HEK293 (cell line): ENCODE measurements at regions not wholly inside any gene's neighbourhood (a gene's known extent, or its start where the extent isn't known, plus 50 kb on each side); places are given as distances from the start of the nearest gene placed in this dataset.
"Not testable (repeated sequence)": the region's sequence is repeated elsewhere in the genome, so short reads cannot be mapped to it uniquely, and the experiment has no call there.

Experiments used
- KLF10 ChIP-seq: fragments of 450-650 bp; IDR thresholded peaks from 2 replicates; pipeline ENCODE4 v1.5.1; 2018; ENCODE audit warnings: missing biosample characterization, mild to moderate bottlenecking, missing genetic modification characterization
- SALL2 ChIP-seq: fragments of 450-650 bp; formaldehyde crosslinking; IDR thresholded peaks from 2 replicates; pipeline ENCODE4 v1.5.0; 2017; ENCODE audit warnings: missing biosample characterization, mild to moderate bottlenecking, missing genetic modification characterization, borderline replicate concordance
- TCF7L2 ChIP-seq: IDR thresholded peaks from 2 replicates; pipeline ENCODE4 v1.6.1; 2011; ENCODE audit warnings: low read depth, mild to moderate bottlenecking, inconsistent platforms, low read length, moderate library complexity, borderline replicate concordance
- ZFP41 ChIP-seq: fragments of 450-650 bp; formaldehyde crosslinking; IDR thresholded peaks from 2 replicates; pipeline ENCODE4 v1.5.1; 2016; ENCODE audit warnings: missing biosample characterization, missing genetic modification characterization, borderline replicate concordance
- ZNF24 ChIP-seq: fragments of 450-650 bp; formaldehyde crosslinking; IDR thresholded peaks from 2 replicates; pipeline ENCODE4 v1.5.1; 2016; ENCODE audit warnings: missing biosample characterization, missing genetic modification characterization
- ZNF26 ChIP-seq: fragments of 450-650 bp; formaldehyde crosslinking; IDR thresholded peaks from 2 replicates; pipeline ENCODE4 v1.5.1; 2016; ENCODE audit warnings: missing biosample characterization, missing genetic modification characterization
- ZNF311 ChIP-seq: fragments of 450-650 bp; formaldehyde crosslinking; IDR thresholded peaks from 2 replicates; pipeline ENCODE4 v1.5.1; 2017; ENCODE audit warnings: missing biosample characterization, missing genetic modification characterization, borderline replicate concordance
- ZNF423 ChIP-seq: fragments of 450-650 bp; formaldehyde crosslinking; IDR thresholded peaks from 2 replicates; pipeline ENCODE4 v1.5.1; 2016; ENCODE audit warnings: missing biosample characterization, missing genetic modification characterization
- ZNF600 ChIP-seq: fragments of 450-650 bp; formaldehyde crosslinking; IDR thresholded peaks from 2 replicates; pipeline ENCODE4 v1.5.1; 2016; ENCODE audit warnings: missing biosample characterization, missing genetic modification characterization
- ZXDB ChIP-seq: fragments of 450-650 bp; formaldehyde crosslinking; IDR thresholded peaks from 2 replicates; pipeline ENCODE4 v1.5.1; 2016; ENCODE audit warnings: missing biosample characterization, missing genetic modification characterization
- TF ChIP-seq, protein P1 (sequence below): fragments of 450-650 bp; formaldehyde crosslinking; IDR thresholded peaks from 2 replicates; pipeline ENCODE4 v1.5.1; 2016; ENCODE audit warnings: missing biosample characterization, missing genetic modification characterization

DNA sequence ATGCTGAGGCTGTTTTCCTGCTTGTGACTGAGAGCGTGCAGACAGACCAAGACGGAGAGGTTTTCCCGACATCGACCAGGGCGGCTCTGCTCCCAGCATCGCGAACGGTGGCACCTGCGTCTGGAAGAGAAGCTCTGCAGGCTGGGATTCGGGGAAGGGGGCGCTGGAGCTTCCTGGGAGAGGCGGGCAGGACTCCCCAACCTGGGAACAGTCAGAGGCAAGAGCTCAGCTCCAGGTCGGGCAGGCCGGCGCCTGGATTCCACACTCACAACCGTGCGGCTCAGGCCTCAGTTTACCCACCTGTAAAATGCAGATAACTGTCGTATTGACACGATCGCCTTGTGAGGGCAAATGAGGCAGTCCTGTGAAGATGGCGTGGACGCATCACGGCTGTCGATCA lies 332.6 kb downstream of the ADGRD1 start:
- TF ChIP-seq ZNF423; ZNF24 (tag by site-specific recombination); KLF10 (tag by site-specific recombination); ZNF26 (tag by site-specific recombination); ZXDB (tag by site-specific recombination); ZNF311; ZNF600 (tag by site-specific recombination); SALL2; ZFP41; TCF7L2: not testable (repeated sequence)
- TF ChIP-seq, protein P1, sequence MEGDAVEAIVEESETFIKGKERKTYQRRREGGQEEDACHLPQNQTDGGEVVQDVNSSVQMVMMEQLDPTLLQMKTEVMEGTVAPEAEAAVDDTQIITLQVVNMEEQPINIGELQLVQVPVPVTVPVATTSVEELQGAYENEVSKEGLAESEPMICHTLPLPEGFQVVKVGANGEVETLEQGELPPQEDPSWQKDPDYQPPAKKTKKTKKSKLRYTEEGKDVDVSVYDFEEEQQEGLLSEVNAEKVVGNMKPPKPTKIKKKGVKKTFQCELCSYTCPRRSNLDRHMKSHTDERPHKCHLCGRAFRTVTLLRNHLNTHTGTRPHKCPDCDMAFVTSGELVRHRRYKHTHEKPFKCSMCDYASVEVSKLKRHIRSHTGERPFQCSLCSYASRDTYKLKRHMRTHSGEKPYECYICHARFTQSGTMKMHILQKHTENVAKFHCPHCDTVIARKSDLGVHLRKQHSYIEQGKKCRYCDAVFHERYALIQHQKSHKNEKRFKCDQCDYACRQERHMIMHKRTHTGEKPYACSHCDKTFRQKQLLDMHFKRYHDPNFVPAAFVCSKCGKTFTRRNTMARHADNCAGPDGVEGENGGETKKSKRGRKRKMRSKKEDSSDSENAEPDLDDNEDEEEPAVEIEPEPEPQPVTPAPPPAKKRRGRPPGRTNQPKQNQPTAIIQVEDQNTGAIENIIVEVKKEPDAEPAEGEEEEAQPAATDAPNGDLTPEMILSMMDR (tag by site-specific recombination): not testable (repeated sequence)
